ENCODE measurements at regions not wholly inside any gene's neighbourhood (a gene's known extent, or its start where the extent isn't known, plus 50 kb on each side); places are given as distances from the start of the nearest gene placed in this dataset.

DNA sequence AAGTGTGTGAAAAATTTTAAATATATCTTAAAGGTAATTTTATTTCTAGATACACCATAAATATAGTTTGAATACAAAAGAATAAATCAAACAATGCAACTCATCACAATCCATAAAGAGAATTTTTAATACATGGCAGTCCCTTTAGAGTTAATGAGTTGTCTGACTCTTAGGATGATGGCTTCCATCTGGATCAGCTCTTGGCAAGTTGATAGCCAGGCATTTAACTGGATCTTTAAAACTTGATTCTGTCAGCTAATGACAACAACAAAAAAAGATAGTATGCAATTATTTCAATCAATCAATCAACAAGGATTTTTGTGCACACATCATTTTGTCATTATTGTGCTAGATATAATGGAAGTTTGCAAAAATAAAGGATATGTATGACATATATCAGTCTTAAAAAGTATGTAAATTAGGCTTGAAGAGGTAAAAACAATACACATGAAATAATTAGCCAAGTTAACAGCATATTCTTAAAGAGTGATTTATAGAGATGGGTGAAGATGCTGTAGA is 174.9 kb upstream of the PCDH18 start:
- ATAC-seq (no peak), DNase-seq (ENCODE audit: low read depth, low spot score) (no peak)
- in situ Hi-C loops (cut with HindIII; ENCODE audit: low pct_unique_long_range_greater_than_20kb, low sequenced_read_pairs) (no loop called here), intact Hi-C loops (cut with micrococcal nuclease; ENCODE audit: unreplicated experiment) (no loop called here)
- TF ChIP-seq POLR2AphosphoS5 (IDR thresholded peaks at IDR 0.05; ENCODE audit: low read depth, low read length): no peak
- TF ChIP-seq SIN3A (IDR thresholded peaks at IDR 0.05; ENCODE audit: borderline replicate concordance, insufficient read depth, low read depth, low read length): no peak
- no peak for TF ChIP-seq TCF7L2 (IDR thresholded peaks at IDR 0.05; ENCODE audit: low read depth, low read length)
- TF ChIP-seq, protein P1, sequence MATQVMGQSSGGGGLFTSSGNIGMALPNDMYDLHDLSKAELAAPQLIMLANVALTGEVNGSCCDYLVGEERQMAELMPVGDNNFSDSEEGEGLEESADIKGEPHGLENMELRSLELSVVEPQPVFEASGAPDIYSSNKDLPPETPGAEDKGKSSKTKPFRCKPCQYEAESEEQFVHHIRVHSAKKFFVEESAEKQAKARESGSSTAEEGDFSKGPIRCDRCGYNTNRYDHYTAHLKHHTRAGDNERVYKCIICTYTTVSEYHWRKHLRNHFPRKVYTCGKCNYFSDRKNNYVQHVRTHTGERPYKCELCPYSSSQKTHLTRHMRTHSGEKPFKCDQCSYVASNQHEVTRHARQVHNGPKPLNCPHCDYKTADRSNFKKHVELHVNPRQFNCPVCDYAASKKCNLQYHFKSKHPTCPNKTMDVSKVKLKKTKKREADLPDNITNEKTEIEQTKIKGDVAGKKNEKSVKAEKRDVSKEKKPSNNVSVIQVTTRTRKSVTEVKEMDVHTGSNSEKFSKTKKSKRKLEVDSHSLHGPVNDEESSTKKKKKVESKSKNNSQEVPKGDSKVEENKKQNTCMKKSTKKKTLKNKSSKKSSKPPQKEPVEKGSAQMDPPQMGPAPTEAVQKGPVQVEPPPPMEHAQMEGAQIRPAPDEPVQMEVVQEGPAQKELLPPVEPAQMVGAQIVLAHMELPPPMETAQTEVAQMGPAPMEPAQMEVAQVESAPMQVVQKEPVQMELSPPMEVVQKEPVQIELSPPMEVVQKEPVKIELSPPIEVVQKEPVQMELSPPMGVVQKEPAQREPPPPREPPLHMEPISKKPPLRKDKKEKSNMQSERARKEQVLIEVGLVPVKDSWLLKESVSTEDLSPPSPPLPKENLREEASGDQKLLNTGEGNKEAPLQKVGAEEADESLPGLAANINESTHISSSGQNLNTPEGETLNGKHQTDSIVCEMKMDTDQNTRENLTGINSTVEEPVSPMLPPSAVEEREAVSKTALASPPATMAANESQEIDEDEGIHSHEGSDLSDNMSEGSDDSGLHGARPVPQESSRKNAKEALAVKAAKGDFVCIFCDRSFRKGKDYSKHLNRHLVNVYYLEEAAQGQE (IDR thresholded peaks at IDR 0.05; ENCODE audit: insufficient read depth in 1 of 2, low read depth in 2 of 2, low read length in 1 of 2): no peak
- TF ChIP-seq CTCF (IDR thresholded peaks at IDR 0.05): no peak
- Histone ChIP-seq H3K36me3 (ENCODE audit: control insufficient read depth, insufficient read depth, low read length) (no peaks in the 10 kb centered on the region), H3K27me3 (ENCODE audit: control insufficient read depth, insufficient read depth, low read length) (no peaks in the 10 kb centered on the region), H3K27ac (ENCODE audit: low read length) (no peak overlapping the region), H3K9me3 (ENCODE audit: control insufficient read depth, insufficient read depth, low read depth, low read length) (no peaks in the 10 kb centered on the region), H3K4me1 (ENCODE audit: control insufficient read depth, insufficient read depth, low read length) (no peaks in the 10 kb centered on the region), H3K4me3 (ENCODE audit: low read depth in 2 of 2, low read length in 2 of 2) (no peak overlapping the region)
- POLR2A ChIA-PET: no interaction called here
- no TSS peak for BruUV-seq (replicated peaks)
- CTCF ChIA-PET: no interaction called here

DNA sequence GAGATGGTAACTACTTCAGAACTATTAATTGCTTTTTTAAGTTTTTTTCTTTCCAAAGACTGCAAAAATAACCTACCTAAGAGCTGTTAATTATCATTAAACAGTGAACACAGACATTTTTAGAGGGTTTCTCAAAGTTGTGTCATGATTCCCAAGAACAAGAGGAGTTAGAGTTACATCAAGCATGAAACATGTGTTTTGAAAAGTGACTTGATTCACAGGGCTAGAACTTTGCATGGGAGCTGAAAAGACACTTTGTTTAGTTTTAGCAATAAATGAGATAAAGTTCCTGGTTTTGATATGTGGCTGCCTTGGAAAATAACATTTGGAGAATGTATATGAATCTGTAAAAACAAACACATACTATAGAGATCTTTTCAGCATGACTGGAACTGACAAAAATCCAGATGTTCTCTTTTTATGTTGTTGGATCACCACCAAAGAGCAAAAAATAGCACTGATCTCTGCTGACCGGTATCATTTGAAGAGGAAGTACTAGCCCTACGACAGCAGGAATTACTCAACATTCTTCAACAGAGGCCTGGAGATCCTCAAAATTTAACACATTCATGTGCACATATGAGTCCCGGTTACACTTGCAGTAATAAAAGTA is 173.0 kb upstream of the PCDH18 start:
- intact Hi-C loops (cut with micrococcal nuclease; ENCODE audit: unreplicated experiment) (no loop called here), in situ Hi-C loops (cut with HindIII; ENCODE audit: low pct_unique_long_range_greater_than_20kb, low sequenced_read_pairs) (no loop called here)
- no TSS peak for BruUV-seq (replicated peaks)
- ChIA-PET CTCF (no interaction called here), POLR2A (no interaction called here)
- H3K4me3 ChIP-seq (ENCODE audit: low read depth in 2 of 2, low read length in 2 of 2): no peak overlapping the region
- no peaks in the 10 kb centered on the region for H3K4me1 ChIP-seq (ENCODE audit: control insufficient read depth, insufficient read depth, low read length)
- H3K9me3 ChIP-seq (ENCODE audit: control insufficient read depth, insufficient read depth, low read depth, low read length): no peaks in the 10 kb centered on the region
- no peak overlapping the region for H3K27ac ChIP-seq (ENCODE audit: low read length)
- H3K36me3 ChIP-seq (ENCODE audit: control insufficient read depth, insufficient read depth, low read length): no peaks in the 10 kb centered on the region
- ATAC-seq: no peak
- DNase-seq (ENCODE audit: low read depth, low spot score): no peak
- H3K27me3 ChIP-seq (ENCODE audit: control insufficient read depth, insufficient read depth, low read length): no peaks in the 10 kb centered on the region
- TF ChIP-seq TCF7L2 (IDR thresholded peaks at IDR 0.05; ENCODE audit: low read depth, low read length): no peak
- TF ChIP-seq, protein P1 (IDR thresholded peaks at IDR 0.05; ENCODE audit: insufficient read depth in 1 of 2, low read depth in 2 of 2, low read length in 1 of 2): no peak
- no peak for TF ChIP-seq SIN3A (IDR thresholded peaks at IDR 0.05; ENCODE audit: borderline replicate concordance, insufficient read depth, low read depth, low read length)
- no peak for TF ChIP-seq POLR2AphosphoS5 (IDR thresholded peaks at IDR 0.05; ENCODE audit: low read depth, low read length)
- TF ChIP-seq CTCF (IDR thresholded peaks at IDR 0.05): no peak

All from Panc1 (cell line).